ENCODE measurements at regions not wholly inside any gene's neighbourhood (a gene's known extent, or its start where the extent isn't known, plus 50 kb on each side); places are given as distances from the start of the nearest gene placed in this dataset.

DNA sequence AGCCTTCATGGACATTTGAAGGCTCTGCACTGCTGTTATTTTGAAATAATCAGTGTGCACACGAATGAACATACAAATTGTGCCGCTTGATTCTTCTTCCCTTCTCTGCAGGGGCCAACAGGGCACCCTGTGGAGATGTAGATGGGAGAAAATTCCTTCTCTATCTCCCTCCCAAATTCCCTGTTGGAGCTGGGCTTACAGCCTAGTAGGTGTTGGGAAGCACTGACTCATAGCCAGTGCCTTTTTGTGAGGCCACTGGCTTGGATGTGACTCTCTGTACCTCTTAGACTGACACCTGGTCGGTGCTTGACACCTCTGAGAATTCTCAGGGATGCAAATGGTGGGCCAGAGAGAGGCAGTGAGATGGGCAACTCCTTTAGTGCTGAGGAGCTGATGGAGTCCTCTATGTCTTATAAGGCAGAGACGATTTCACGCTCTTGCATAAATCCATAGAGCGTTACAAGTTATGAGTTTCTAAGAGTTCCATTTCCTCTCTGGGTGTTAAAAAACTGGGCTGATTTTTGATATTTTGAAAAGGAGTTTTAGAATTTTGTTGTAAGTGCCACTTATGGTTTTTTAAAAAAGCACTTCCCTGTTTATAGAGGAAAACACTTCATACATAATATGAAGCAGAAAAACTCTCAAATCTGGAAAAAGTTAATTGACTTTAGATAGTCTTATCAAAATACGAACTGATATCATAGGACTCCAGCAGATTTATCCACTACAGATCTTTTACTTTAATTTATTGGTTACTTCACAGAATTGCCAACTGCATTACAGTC is 89.8 kb upstream of the MAP3K7 start:
- TF ChIP-seq, protein P1, sequence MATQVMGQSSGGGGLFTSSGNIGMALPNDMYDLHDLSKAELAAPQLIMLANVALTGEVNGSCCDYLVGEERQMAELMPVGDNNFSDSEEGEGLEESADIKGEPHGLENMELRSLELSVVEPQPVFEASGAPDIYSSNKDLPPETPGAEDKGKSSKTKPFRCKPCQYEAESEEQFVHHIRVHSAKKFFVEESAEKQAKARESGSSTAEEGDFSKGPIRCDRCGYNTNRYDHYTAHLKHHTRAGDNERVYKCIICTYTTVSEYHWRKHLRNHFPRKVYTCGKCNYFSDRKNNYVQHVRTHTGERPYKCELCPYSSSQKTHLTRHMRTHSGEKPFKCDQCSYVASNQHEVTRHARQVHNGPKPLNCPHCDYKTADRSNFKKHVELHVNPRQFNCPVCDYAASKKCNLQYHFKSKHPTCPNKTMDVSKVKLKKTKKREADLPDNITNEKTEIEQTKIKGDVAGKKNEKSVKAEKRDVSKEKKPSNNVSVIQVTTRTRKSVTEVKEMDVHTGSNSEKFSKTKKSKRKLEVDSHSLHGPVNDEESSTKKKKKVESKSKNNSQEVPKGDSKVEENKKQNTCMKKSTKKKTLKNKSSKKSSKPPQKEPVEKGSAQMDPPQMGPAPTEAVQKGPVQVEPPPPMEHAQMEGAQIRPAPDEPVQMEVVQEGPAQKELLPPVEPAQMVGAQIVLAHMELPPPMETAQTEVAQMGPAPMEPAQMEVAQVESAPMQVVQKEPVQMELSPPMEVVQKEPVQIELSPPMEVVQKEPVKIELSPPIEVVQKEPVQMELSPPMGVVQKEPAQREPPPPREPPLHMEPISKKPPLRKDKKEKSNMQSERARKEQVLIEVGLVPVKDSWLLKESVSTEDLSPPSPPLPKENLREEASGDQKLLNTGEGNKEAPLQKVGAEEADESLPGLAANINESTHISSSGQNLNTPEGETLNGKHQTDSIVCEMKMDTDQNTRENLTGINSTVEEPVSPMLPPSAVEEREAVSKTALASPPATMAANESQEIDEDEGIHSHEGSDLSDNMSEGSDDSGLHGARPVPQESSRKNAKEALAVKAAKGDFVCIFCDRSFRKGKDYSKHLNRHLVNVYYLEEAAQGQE (IDR thresholded peaks at IDR 0.05) = no peak
- TF ChIP-seq JUNB (IDR thresholded peaks at IDR 0.05) = no peak
